C4-2B (cell line): ENCODE measurements at regions not wholly inside any gene's neighbourhood (a gene's known extent, or its start where the extent isn't known, plus 50 kb on each side); places are given as distances from the start of the nearest gene placed in this dataset.

Experiments used
- ZFX ChIP-seq: fragments of 450-650 bp; IDR thresholded peaks from 2 replicates; pipeline ENCODE4 v1.6.1; 2017
- TF ChIP-seq, protein P1 (sequence below): fragments of 450-650 bp; conservative IDR thresholded peaks from 2 replicates; pipeline ENCODE4 v1.5.1; 2017; ENCODE audit warnings: mild to moderate bottlenecking

DNA sequence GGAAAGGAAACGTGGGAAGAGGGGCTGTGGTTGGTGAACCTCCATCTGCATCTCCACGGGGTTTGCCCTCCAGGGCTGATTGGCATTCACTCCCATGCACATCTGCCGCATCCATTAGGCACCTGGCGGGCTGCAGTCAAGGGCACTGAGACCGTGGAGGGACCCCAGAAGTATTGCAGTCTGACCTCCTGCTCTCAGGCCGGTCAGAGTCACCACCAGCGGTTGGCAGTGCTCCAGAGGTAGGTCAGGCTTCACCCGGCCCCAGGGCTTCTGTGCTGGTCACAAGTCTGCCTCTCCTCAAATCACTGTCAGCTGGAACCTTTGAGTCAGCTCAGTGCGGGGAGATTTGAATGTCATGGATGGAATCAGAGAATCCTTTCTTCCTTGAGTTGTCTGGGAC, 132.3 kb downstream of the PAPOLA start:
- TF ChIP-seq, protein P1, sequence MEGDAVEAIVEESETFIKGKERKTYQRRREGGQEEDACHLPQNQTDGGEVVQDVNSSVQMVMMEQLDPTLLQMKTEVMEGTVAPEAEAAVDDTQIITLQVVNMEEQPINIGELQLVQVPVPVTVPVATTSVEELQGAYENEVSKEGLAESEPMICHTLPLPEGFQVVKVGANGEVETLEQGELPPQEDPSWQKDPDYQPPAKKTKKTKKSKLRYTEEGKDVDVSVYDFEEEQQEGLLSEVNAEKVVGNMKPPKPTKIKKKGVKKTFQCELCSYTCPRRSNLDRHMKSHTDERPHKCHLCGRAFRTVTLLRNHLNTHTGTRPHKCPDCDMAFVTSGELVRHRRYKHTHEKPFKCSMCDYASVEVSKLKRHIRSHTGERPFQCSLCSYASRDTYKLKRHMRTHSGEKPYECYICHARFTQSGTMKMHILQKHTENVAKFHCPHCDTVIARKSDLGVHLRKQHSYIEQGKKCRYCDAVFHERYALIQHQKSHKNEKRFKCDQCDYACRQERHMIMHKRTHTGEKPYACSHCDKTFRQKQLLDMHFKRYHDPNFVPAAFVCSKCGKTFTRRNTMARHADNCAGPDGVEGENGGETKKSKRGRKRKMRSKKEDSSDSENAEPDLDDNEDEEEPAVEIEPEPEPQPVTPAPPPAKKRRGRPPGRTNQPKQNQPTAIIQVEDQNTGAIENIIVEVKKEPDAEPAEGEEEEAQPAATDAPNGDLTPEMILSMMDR = no peak
- no peak for TF ChIP-seq ZFX
